ENCODE measurements at regions not wholly inside any gene's neighbourhood (a gene's known extent, or its start where the extent isn't known, plus 50 kb on each side); places are given as distances from the start of the nearest gene placed in this dataset.

DNA sequence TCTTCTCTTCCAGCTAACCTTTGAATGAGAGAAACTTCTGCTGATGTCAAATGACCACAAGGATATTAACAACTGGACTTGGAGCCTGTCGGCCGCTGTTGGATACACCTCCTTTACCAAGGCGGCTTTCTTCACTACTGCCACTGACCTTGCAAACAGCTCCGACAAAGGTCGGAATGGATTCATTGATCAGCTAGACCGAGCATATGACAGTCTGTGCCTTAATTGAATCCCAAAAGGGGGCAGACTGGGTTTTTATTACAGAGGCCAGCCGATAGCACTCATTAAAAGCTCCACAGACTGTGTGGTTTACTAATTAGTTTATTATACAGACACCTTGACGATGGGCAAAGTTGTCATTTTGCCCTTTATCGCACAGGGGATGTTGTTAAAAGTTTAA lies 394.5 kb downstream of the RERGL start:
- WGBS (ENCODE audit: missing lambda C conversion rate): 50% methylated on average over 9 of the region's 9 CpGs
- Histone ChIP-seq H3K27ac (no peak overlapping the region), H3K9me3 (no peaks in the 10 kb centered on the region), H3K4me1 (no peaks in the 10 kb centered on the region), H3K4me3 (no peak overlapping the region), H3K4me2 (no peak overlapping the region)
- ChIA-PET CTCF (no interaction called here), POLR2A (no interaction called here)
- TF ChIP-seq RFX5 (IDR thresholded peaks at IDR 0.05): no peak
- no peak for TF ChIP-seq HOXB5 (CRISPR knock-in tag; IDR thresholded peaks at IDR 0.05)
- no peak for TF ChIP-seq EHMT2 (IDR thresholded peaks at IDR 0.05; ENCODE audit: low read depth)
- TF ChIP-seq HOXB13 (CRISPR knock-in tag; IDR thresholded peaks at IDR 0.05; ENCODE audit: low read depth): no peak
- no peak for TF ChIP-seq SMC3 (IDR thresholded peaks at IDR 0.05)
- TF ChIP-seq HOXA7 (CRISPR knock-in tag; IDR thresholded peaks at IDR 0.05): no peak
- TF ChIP-seq FOSL2 (IDR thresholded peaks at IDR 0.05): no peak
- TF ChIP-seq FOSL2 (CRISPR knock-in tag; IDR thresholded peaks at IDR 0.05): no peak
- no peak for TF ChIP-seq ZSCAN20 (CRISPR knock-in tag; IDR thresholded peaks at IDR 0.05)
- TF ChIP-seq, protein P1, sequence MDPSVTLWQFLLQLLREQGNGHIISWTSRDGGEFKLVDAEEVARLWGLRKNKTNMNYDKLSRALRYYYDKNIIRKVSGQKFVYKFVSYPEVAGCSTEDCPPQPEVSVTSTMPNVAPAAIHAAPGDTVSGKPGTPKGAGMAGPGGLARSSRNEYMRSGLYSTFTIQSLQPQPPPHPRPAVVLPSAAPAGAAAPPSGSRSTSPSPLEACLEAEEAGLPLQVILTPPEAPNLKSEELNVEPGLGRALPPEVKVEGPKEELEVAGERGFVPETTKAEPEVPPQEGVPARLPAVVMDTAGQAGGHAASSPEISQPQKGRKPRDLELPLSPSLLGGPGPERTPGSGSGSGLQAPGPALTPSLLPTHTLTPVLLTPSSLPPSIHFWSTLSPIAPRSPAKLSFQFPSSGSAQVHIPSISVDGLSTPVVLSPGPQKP (IDR thresholded peaks at IDR 0.05; ENCODE audit: low read depth, low read length): no peak
- no peak for TF ChIP-seq GATA3 (IDR thresholded peaks at IDR 0.05; ENCODE audit: borderline replicate concordance)
- no peak for TF ChIP-seq RARB (CRISPR knock-in tag; IDR thresholded peaks at IDR 0.05)
- DNase-seq (ENCODE audit: low read depth in 1 of 2, low spot score in 1 of 2): no peak
- no peak for FAIRE-seq
- no peak for ATAC-seq

DNA sequence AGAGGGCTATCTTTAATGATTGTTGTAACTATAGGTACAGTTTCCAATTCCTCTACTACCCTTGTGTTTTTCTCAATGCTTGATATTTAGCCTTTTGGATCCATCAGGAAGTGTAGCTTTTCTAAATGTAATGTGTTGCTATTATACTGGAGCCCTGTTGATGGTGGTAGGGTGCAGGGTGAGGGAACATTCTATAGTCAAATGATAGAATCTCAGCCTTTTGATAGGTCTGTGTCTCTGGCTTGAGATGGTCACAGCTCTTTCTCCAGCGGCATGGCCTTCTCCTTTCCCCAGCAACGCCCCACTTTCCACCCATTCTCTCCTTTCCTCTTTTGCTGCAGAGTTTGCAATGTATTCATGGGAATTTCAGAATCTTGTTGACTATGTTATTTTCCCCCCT lies 398.6 kb downstream of the RERGL start:
- H3K9me3 ChIP-seq: no peaks in the 10 kb centered on the region
- H3K4me2 ChIP-seq: no peak overlapping the region
- DNase-seq (ENCODE audit: low read depth in 1 of 2, low spot score in 1 of 2) (no peak), FAIRE-seq (no peak), ATAC-seq (no peak)
- no peak overlapping the region for H3K4me3 ChIP-seq
- ChIA-PET CTCF (interaction anchor here (0.7 kb wide), 1 partner anchor 1706 kb away, joined by 3 read pairs; no protein-coding TSS in a partner anchor), POLR2A (no interaction called here)
- 40% methylated on average over 2 of the region's 2 CpGs for WGBS (ENCODE audit: missing lambda C conversion rate)
- H3K4me1 ChIP-seq: no peaks in the 10 kb centered on the region
- no peak overlapping the region for H3K27ac ChIP-seq
- no peak for TF ChIP-seq SREBF2 (IDR thresholded peaks at IDR 0.05)
- TF ChIP-seq MAFK (IDR thresholded peaks at IDR 0.05; ENCODE audit: partially characterized antibody): no peak
- no peak for TF ChIP-seq RFX5 (IDR thresholded peaks at IDR 0.05)
- TF ChIP-seq, protein P2, sequence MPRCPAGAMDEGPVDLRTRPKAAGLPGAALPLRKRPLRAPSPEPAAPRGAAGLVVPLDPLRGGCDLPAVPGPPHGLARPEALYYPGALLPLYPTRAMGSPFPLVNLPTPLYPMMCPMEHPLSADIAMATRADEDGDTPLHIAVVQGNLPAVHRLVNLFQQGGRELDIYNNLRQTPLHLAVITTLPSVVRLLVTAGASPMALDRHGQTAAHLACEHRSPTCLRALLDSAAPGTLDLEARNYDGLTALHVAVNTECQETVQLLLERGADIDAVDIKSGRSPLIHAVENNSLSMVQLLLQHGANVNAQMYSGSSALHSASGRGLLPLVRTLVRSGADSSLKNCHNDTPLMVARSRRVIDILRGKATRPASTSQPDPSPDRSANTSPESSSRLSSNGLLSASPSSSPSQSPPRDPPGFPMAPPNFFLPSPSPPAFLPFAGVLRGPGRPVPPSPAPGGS (IDR thresholded peaks at IDR 0.05): no peak
- TF ChIP-seq JUNB (IDR thresholded peaks at IDR 0.05): no peak
- TF ChIP-seq CHD4 (IDR thresholded peaks at IDR 0.05; ENCODE audit: borderline replicate concordance): no peak

DNA sequence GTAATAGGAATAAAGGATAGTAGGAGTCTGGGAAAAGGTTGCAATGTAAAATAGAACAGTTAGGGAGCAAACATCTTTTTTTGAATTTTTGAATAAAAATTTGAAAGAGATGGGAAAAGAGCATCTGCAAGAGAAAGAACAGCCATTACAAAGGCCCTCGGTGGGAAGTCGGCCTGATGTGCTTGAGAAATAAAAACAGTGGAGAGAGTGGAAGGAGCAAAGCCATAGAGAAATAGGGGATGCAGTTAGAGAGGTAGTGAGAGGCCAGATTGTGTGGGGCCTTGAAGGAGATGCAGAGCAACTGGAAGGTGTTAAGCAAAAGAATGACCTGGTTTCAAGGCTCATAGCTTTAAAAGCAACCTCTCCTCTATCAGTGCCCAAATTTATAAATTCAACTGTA lies 409.8 kb downstream of the RERGL start:
- no peaks in the 10 kb centered on the region for H3K4me1 ChIP-seq
- no peak overlapping the region for H3K4me2 ChIP-seq
- no peak for ATAC-seq
- ChIA-PET POLR2A (no interaction called here), CTCF (no interaction called here)
- H3K27ac ChIP-seq: no peak overlapping the region
- FAIRE-seq: no peak
- DNase-seq (ENCODE audit: low read depth in 1 of 2, low spot score in 1 of 2): no peak
- TF ChIP-seq, protein P3, sequence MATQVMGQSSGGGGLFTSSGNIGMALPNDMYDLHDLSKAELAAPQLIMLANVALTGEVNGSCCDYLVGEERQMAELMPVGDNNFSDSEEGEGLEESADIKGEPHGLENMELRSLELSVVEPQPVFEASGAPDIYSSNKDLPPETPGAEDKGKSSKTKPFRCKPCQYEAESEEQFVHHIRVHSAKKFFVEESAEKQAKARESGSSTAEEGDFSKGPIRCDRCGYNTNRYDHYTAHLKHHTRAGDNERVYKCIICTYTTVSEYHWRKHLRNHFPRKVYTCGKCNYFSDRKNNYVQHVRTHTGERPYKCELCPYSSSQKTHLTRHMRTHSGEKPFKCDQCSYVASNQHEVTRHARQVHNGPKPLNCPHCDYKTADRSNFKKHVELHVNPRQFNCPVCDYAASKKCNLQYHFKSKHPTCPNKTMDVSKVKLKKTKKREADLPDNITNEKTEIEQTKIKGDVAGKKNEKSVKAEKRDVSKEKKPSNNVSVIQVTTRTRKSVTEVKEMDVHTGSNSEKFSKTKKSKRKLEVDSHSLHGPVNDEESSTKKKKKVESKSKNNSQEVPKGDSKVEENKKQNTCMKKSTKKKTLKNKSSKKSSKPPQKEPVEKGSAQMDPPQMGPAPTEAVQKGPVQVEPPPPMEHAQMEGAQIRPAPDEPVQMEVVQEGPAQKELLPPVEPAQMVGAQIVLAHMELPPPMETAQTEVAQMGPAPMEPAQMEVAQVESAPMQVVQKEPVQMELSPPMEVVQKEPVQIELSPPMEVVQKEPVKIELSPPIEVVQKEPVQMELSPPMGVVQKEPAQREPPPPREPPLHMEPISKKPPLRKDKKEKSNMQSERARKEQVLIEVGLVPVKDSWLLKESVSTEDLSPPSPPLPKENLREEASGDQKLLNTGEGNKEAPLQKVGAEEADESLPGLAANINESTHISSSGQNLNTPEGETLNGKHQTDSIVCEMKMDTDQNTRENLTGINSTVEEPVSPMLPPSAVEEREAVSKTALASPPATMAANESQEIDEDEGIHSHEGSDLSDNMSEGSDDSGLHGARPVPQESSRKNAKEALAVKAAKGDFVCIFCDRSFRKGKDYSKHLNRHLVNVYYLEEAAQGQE (IDR thresholded peaks at IDR 0.05): no peak
- TF ChIP-seq MYC (IDR thresholded peaks at IDR 0.05; ENCODE audit: borderline replicate concordance, low read length): no peak
- TF ChIP-seq, protein P4, sequence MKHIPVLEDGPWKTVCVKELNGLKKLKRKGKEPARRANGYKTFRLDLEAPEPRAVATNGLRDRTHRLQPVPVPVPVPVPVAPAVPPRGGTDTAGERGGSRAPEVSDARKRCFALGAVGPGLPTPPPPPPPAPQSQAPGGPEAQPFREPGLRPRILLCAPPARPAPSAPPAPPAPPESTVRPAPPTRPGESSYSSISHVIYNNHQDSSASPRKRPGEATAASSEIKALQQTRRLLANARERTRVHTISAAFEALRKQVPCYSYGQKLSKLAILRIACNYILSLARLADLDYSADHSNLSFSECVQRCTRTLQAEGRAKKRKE (CRISPR knock-in tag; IDR thresholded peaks at IDR 0.05; ENCODE audit: low read depth): no peak
- no peak for TF ChIP-seq BHLHE40 (IDR thresholded peaks at IDR 0.05; ENCODE audit: low read depth, low read length)
- no peak for TF ChIP-seq RFX5 (IDR thresholded peaks at IDR 0.05)
- no peak for TF ChIP-seq CHD4 (IDR thresholded peaks at IDR 0.05; ENCODE audit: borderline replicate concordance)
- TF ChIP-seq ESRRA (IDR thresholded peaks at IDR 0.05; ENCODE audit: borderline replicate concordance, low read length): no peak
- no peak for TF ChIP-seq FOSL2 (IDR thresholded peaks at IDR 0.05)
- no peak for TF ChIP-seq FOSL2 (CRISPR knock-in tag; IDR thresholded peaks at IDR 0.05)
- no peak for TF ChIP-seq ZSCAN20 (CRISPR knock-in tag; IDR thresholded peaks at IDR 0.05)
- TF ChIP-seq, protein P2 (IDR thresholded peaks at IDR 0.05): no peak
- 10% methylated on average over 2 of the region's 2 CpGs for WGBS (ENCODE audit: missing lambda C conversion rate)
- H3K9me3 ChIP-seq: no peaks in the 10 kb centered on the region
- H3K4me3 ChIP-seq: no peak overlapping the region
